ENCODE measurements at regions not wholly inside any gene's neighbourhood (a gene's known extent, or its start where the extent isn't known, plus 50 kb on each side); places are given as distances from the start of the nearest gene placed in this dataset.
A peak's percentile ranks its signal among the peaks of the same experiment; 100 is the strongest.
"Not testable (repeated sequence)": the region's sequence is repeated elsewhere in the genome, so short reads cannot be mapped to it uniquely, and the experiment has no call there.

DNA sequence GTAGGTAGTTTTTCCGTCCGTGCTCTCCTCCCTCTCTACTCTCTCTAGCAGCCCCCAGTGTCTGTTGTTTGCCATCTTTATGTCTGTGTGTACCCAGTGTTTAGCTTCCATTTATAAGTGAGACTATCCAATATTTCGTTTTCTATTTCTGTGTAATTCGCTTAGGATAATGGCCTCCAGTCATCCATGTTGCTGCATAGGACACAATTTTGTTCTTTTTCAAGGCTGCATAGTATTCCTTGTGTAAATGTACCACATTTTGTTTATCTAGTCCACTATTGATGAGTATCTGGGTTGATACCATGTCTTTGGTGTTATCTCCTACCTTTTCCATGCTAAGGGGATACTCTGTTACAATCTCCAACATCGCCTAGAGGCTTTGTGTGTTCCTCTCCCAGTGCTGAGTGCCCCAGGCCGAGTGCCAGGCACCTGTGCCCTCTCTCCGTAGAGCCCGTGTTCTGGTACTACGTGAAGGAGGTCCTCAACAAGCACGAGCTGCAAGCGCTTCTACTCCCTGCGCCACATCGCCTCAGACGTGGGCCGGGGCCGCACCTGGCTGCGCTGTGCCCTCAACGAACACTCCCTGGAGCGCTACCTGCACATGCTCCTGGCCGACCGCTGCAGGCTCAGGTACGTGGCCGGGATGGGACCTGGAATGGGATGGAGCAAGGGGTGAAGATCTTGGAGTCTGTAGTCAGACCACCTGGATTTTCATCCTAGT is 51.0 kb downstream of the NPIPB11 start:
- in situ Hi-C loops (cut with HindIII; ENCODE audit: low pct_ligation_motif_present, low pct_unique_long_range_greater_than_20kb, low sequenced_read_pairs); DNase-seq: not testable (repeated sequence)

DNA sequence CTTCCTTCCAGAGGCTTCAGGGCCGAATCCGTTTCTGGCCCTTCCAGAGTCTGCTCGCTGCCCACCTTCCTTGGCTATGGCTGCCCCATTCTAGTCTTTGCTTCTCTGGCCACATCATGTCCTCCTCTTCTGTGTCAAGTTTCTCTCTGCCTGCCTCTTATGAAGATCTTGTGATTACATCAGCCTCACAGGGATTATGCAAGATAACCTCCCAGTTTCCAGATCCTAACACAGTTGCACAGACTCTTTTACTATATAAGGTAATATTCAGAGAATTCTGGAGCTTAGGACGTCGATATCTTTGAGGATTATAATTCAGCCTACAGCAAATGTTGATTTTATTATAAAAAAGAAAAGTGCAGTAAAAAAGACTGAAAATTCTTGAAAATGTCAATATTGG is 52.1 kb downstream of the NPIPB11 start:
- in situ Hi-C loops (cut with HindIII; ENCODE audit: low pct_ligation_motif_present, low pct_unique_long_range_greater_than_20kb, low sequenced_read_pairs); DNase-seq: not testable (repeated sequence)

DNA sequence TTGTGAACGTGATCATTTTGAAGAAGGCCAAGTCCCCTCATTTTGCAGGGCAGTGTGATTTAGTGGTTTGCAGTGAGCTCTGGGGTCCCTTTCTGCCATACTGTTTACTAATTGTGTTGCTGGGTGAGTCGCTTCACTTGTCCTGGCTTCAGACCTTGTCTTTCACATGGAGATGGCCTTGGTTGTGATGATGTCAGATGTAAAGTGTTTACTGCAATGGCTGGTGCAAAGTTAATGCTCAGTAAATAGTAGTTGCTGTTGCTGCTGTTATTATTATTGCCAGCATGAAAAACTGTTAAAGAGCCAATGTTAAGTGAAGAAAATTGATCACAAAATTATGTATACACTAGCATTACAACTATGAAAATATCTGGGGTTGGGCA is 53.9 kb downstream of the NPIPB11 start:
- in situ Hi-C loops (cut with HindIII; ENCODE audit: low pct_ligation_motif_present, low pct_unique_long_range_greater_than_20kb, low sequenced_read_pairs); DNase-seq: not testable (repeated sequence)

DNA sequence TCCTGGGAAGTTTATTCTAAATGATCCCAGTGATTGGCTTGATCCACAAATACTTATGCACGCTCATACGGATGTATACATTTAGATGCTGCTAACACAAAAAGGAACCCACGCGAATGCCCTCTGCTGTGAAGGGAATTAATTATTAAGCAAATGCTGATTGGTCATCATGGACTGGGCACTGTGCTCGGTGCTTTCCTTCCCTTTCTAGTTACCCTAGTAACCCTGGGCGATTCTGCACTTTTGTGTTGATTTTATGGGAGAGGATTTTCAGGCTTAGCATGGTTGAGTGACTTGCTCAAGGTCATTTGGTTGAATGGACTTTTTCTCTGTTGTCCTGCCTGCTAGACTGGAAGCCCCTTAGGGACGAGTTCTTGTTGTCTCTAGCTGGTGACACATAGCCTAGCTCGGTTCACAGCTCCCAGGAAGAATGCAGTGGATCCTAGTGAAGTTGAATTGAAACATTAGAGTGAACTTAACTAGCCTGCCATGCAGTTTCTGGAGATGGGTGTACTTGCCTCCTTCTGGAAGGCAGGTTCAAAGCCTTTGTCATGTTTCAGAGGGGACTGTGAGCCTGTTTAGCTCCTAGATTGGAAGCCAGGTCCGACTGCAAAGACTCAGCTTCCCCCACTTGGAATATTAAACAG is 54.4 kb downstream of the NPIPB11 start:
- peak; percentile 40 for DNase-seq
- in situ Hi-C loops (cut with HindIII; ENCODE audit: low pct_ligation_motif_present, low pct_unique_long_range_greater_than_20kb, low sequenced_read_pairs): not testable (repeated sequence)

DNA sequence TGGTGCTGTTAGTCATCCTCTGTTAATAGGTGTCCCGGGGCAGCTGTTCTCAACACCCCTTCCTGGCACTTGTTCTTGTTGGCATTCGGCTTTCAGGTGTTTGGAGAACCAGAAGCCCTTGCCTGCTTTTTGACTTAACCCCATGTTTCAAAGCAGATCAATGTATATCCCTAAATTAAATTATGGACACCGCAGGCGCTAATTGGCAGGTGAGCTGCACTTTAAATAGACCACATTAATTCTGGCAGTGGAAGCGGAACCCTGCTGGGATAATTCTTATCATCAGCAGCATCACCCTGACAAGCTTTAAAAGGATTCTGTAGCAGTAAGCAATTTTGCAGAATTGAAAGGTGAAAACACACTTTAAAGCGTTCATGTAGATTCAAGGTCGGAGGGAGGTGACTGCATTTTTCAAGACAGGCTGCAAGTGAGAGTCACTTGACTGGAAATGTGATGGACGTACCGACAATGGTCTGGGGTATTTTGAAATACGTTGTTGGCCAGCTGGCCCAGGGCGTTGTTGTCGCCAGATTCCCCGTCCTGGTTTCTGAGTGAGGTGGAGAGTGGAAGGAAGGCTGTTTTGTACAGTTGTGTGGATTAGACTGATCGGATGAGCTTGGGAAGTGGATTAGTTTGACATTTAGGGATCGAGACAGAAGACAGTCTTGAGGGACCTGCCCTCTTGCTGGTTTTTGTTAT is 55.1 kb downstream of the NPIPB11 start:
- DNase-seq: peak; percentile 38
- in situ Hi-C loops (cut with HindIII; ENCODE audit: low pct_ligation_motif_present, low pct_unique_long_range_greater_than_20kb, low sequenced_read_pairs): not testable (repeated sequence)

DNA sequence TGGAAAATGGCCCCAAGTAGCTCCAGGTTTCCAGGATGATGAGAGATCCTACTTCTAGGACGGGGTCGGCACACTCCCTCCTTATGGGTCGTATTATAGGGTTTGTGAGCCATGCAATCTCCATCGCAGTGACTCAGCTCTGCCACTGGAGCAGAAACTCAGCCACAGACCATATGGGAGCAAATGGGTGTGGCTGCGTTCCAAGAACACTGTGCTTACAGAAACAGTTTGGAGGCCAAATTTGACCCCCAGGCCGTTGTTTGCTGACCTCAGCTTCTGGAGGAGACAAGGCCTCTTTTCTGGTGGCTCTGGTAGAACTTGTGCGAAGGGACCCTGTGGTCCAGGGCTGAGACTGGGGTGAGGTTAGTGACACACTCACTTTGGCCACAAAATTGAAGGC is 56.5 kb downstream of the NPIPB11 start:
- DNase-seq: peak; percentile 79
- in situ Hi-C loops (cut with HindIII; ENCODE audit: low pct_ligation_motif_present, low pct_unique_long_range_greater_than_20kb, low sequenced_read_pairs): not testable (repeated sequence)

DNA sequence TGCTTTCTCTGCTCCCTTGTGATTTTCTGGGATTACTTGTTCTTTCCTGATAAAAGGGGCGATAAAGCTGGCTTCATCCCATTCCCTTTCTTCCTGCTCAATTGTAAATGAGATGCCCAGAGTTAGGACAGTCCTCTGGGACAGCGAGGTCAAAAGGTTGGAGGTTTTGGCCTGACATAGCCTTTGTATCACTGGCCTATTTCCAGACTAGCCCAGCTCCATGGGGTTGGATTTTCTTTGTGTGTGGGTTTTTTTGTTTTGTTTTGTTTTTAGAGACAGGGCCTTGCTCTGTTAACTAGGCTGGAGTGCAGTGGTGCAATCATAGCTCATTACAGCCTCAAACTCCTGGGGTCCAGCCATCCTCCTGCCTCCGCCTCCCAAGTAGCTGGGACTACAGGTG is 57.8 kb downstream of the NPIPB11 start:
- DNase-seq; in situ Hi-C loops (cut with HindIII; ENCODE audit: low pct_ligation_motif_present, low pct_unique_long_range_greater_than_20kb, low sequenced_read_pairs): not testable (repeated sequence)

DNA sequence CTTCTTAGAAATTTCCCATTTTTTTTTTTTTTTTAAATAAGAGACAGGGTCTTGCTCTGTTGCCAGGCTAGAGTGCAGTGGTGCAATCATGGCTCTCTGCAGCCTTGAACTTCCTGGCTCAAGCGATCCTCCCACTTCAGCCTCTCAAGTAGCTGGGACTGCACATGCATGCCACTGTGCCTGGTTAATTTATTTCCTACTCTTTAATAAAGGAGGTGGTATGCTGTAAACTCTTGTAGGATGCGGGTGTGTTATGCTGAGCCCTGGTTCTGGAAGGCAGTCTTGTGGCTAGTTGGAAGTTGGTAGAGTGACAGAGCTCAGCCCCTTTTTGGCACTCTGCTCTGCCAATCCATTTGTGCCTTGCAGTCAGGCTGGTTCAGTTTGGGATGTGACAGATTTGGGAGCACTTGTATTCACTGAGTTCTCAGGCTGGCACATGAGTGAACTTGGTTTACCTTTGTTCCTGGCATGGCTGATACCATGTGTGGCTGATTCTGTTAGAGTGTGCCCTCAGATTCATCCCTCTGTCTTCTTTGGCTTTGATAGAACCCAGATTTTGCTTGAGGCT is 58.3 kb downstream of the NPIPB11 start:
- DNase-seq; in situ Hi-C loops (cut with HindIII; ENCODE audit: low pct_ligation_motif_present, low pct_unique_long_range_greater_than_20kb, low sequenced_read_pairs): not testable (repeated sequence)

DNA sequence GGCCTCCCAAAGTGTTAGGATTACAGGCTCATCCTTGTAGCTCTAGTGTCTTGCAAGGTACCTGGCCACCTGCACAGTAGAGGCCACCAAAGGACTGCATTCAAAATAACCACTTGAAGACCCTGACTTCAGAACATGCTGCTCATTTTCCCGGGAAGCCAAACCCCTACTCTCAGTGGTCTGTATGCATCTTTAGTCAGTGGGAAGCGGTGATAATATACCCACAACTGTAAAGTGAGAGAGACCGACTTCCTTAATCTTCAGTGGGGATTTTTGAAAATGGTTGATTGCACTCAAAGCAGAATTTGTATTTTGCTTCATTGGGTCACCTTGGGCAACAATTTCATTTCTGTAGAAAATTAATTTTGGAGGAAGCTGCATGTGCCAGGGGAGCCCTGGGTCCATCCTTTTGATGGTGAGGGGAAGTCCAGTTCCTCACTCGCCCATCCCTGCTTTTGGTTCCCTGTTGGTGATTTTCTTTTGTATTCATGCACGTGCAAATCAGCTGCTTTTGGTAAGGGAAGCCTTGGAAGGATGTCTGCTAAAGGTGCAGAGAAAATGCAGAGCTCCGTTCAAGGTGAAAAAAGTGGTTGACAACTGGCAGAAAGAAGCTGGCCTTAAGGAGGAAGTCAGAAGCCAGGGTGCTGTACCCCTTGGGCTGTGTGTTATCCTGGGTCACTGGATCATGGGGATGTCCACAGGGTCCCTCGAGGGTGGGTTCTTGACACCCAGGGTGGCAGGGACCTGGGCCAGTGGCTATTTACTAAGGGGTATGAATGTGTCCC is 59.5 kb downstream of the NPIPB11 start:
- DNase-seq; in situ Hi-C loops (cut with HindIII; ENCODE audit: low pct_ligation_motif_present, low pct_unique_long_range_greater_than_20kb, low sequenced_read_pairs): not testable (repeated sequence)

DNA sequence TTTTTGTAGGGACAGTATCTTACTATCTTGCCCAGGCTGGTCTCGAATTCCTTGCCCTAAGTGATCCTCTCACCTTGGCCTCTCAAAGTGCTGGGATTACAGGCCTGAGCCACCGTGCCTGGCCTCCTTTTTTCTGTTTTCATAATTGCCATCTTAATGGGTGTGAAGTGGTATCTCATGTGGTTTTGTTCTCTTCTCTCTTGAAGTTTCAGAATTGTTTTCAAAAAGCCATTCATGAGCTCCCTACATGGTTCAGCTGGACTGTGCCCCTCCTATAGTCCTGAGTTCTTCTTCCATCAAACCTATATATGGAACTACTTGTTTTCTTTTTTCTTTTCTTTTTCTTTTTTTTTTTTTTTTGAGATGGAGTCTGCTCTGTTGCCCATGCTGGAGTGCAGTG is 60.3 kb downstream of the NPIPB11 start:
- in situ Hi-C loops (cut with HindIII; ENCODE audit: low pct_ligation_motif_present, low pct_unique_long_range_greater_than_20kb, low sequenced_read_pairs): not testable (repeated sequence)

DNA sequence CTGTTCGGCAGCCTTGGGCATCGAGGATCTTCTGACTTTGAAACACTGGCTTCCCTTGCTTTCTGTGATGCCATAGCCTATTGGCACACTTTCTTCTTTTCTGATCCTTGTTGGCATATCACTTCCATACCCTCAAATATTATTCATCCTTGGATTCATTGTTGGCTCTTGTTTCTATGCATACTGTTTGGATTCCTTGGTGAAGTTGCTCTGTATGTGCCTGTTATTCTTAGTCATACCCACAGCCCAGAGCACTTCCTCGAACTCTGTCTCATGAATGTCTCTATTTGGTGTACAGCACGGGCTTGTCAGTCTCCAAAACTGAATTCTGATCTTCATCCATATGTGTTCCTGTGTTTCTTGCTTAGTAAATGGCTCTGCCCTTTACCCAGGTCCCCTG is 63.6 kb downstream of the NPIPB11 start:
- DNase-seq; in situ Hi-C loops (cut with HindIII; ENCODE audit: low pct_ligation_motif_present, low pct_unique_long_range_greater_than_20kb, low sequenced_read_pairs): not testable (repeated sequence)

More for the DNA sequence above, 60.3 kb downstream of the NPIPB11 start:
- DNase-seq: not testable (repeated sequence)

DNA sequence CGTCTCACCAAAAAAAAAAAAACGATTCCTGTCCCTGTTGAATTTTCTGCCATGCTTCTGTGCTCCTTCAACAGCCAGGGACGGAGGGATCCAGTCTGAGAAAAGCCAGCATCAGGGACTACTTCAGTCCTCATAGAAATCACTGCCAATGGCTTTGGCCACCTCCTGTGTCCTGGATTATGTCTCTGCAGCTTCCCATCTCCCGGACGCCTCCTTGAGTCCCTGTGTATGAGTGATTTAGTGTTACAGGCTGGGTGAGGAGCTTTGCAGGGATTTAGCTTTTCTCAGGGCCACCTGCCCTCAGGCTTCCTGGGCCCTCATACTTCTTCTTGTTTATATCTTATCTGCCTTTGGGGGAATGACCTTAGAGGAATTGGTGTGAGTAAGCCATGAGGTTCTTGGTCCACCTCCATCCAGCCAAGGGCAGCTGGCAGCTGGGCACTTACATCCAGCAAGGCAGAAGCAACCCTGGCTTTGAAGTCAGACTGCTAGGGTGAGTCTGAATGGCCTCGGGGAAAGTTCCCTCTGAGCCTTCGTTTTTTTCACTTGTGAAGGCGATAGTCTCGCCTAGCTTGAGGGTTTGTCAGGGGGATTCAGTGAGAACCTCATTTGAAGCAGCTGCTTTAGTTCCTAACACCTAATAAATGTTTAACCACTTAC is 65.6 kb downstream of the NPIPB11 start:
- DNase-seq; in situ Hi-C loops (cut with HindIII; ENCODE audit: low pct_ligation_motif_present, low pct_unique_long_range_greater_than_20kb, low sequenced_read_pairs): not testable (repeated sequence)

DNA sequence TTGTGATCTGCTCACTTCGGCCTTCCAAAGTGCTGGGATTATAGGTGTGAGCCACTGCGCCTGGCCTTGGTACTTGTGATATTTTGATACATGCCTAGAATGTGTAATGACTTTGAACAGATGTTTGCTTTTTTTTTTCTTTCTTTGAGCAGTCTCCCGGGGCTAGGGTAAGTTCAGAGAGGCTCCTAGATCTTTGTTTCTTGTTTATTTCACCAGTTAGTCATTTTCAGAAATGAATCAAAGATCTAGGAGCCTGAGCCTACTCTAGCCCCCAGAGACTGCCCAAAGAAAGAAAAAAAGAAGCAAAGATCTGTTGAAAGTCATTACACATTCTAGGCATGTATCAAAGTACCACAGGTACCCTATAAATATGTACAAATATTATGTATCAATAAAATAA is 66.3 kb downstream of the NPIPB11 start:
- DNase-seq; in situ Hi-C loops (cut with HindIII; ENCODE audit: low pct_ligation_motif_present, low pct_unique_long_range_greater_than_20kb, low sequenced_read_pairs): not testable (repeated sequence)

DNA sequence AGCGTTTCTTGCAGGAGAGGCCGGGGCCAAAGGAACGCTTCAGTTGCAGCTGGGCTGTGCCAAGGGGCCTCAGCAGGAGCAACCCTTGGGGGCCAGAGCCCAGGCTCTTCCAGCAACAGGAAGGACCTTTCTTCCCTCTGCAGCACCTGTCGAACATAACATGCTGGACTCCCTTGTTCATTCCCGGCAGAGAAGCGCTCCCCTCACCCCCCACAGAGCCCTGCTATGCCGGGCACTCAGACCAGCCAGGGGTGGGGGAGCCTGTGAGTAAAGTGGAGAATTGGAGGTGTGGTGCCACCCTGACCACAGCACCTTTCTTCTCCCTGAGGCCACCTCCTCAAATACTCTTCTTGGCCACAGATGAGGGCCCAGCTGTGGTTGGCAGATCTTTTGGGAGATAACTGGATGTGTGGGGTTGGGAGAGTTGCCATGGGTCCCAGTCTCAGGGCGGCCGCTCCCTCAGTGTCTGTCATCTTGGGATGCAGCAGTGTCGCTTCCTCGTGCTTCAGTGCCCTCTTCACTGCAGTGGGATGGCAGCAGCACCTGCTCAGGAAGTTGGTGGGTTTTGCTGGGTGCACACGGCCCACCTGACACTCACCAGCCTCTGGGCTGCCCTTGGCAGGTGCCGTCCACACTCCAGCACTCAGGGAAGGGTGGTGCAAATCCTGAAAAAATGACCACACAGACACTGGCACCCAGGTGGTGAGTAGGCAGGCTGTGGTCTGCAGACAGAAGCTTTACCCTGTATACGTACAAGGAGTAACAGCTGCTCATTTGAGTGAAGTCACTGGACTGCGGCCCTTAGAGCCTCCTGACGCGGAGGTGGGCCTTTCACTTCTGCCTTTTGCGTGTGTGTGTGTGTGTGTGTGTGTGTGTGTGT is 67.5 kb downstream of the NPIPB11 start:
- DNase-seq; in situ Hi-C loops (cut with HindIII; ENCODE audit: low pct_ligation_motif_present, low pct_unique_long_range_greater_than_20kb, low sequenced_read_pairs): not testable (repeated sequence)

DNA sequence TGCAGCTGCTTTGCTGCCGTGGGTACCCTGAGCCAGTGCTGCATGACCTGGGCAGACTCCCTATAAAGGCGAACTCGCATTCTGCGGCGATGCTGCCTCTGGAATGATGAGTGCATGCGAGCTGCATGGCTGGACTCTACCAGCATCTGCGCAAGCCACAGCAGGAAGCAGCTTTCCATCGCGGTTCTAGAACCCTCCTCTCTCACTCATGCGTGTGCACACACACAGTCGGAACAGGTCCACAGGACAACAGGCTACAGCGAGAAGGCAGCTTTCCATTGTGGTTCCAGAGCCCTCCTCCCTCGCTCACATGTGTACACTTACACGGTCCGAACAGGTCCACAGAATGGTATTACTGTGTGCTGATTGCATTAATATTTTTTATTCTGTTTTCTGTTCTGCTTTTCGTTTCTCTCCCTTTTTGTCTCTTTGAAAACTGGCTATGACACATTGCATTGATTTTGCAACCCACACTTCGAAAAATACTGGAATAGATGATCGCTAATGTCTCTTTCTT is 69.1 kb downstream of the NPIPB11 start:
- DNase-seq; in situ Hi-C loops (cut with HindIII; ENCODE audit: low pct_ligation_motif_present, low pct_unique_long_range_greater_than_20kb, low sequenced_read_pairs): not testable (repeated sequence)

DNA sequence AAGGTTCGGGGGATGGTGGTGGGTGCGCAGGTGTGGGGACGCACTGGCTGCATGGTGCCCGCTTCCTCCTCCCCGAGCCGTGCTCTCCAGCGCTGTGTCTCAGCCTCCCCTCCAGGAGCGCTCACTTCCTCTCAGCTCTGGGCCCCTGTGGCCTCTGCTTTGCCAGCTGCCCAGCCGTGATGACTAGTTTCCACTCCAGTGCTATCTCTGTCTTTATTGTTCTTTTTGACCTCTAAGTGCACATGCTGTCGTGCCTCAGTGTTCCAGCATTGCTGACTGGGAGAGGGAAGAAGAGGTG is 71.0 kb downstream of the NPIPB11 start:
- in situ Hi-C loops (cut with HindIII; ENCODE audit: low pct_ligation_motif_present, low pct_unique_long_range_greater_than_20kb, low sequenced_read_pairs); DNase-seq: not testable (repeated sequence)
